HepG2 (cell line): ENCODE measurements at regions not wholly inside any gene's neighbourhood (a gene's known extent, or its start where the extent isn't known, plus 50 kb on each side); places are given as distances from the start of the nearest gene placed in this dataset.

Experiments used
- ATAC-seq: fragments of 200-7000 bp; cut with Tn5 transposase; 3 replicates; pipeline ENCODE4 v1.9.1; 2020; ENCODE audit warnings: mild to moderate bottlenecking, moderate library complexity
- BruUV-seq: library from RNA; stranded (reverse); fragments of 400-500 nt; replicated peaks from 2 replicates; lab custom pipeline; 2021; lab: Mats Ljungman, UMichigan
- CTCF ChIA-PET: fragments of 300-600 bp; formaldehyde crosslinking; extraction: SDS; loops from one replicate; lab custom pipeline; 2021; ENCODE audit warnings: low total read pairs, inconsistent platforms, low intra/inter-chr PET ratio; lab: Yijun Ruan, JAX
- POLR2A ChIA-PET: fragments of 350-600 bp; sonication (Branson Sonifier 250); formaldehyde crosslinking; loops from one replicate; lab custom pipeline; 2020; ENCODE audit warnings: antibody characterized with exemption, inconsistent platforms; lab: Yijun Ruan, JAX
- DNase-seq: peaks from one replicate; pipeline ENCODE4 v3.0.0-alpha.2; 2015; ENCODE audit warnings: low spot score
- FAIRE-seq: peaks from 3 replicates; lab custom pipeline; 2011; peaks lifted over from hg19 to GRCh38; lab: Jason Lieb, UNC
- H2AFZ ChIP-seq: one replicate; pipeline ENCODE4 v1.6.1; 2011; ENCODE audit warnings: low read length, inconsistent platforms
- H3K27ac ChIP-seq: fragments of 300-600 bp; 3 replicates; pipeline ENCODE4 v1.8.0; 2011; ENCODE audit warnings: mixed run types, mild to moderate bottlenecking, mixed read lengths, low read length, inconsistent platforms; ENCODE audit not compliant: insufficient read depth; ENCODE audit errors: extremely low read length
- H3K27me3 ChIP-seq, 2 experiments: fragments of 200-600 bp in 1 of 2; 2 replicates in 1 of 2; 3 replicates in 1 of 2; pipeline versions ENCODE4 v1.6.0 to v1.8.0; 2011; ENCODE audit warnings: low read length in 2 of 2, mild to moderate bottlenecking in 2 of 2, moderate library complexity in 2 of 2, inconsistent platforms in 1 of 2; ENCODE audit not compliant: insufficient read depth in 2 of 2, control insufficient read depth in 1 of 2
- H3K36me3 ChIP-seq, 2 experiments: fragments of 200-600 bp in 1 of 2; replicated peaks in 1 of 2; 2 replicates in 1 of 2; 3 replicates in 1 of 2; pipeline versions ENCODE4 v1.5.1 to v1.8.0; 2011; ENCODE audit warnings: low read length in 2 of 2, inconsistent platforms in 1 of 2; ENCODE audit not compliant: insufficient read depth in 2 of 2, control insufficient read depth in 1 of 2
- H3K4me1 ChIP-seq: 2 replicates; pipeline ENCODE4 v1.5.1; 2012; ENCODE audit warnings: low read length, inconsistent platforms; ENCODE audit not compliant: insufficient read depth
- H3K4me2 ChIP-seq: 2 replicates; pipeline ENCODE4 v1.6.0; 2011; ENCODE audit warnings: low read depth, low read length, inconsistent platforms
- H3K4me3 ChIP-seq, 3 experiments: fragments of 200-600 bp in 1 of 3; sonication (generic), shearing (Covaris generic) in 1 of 3; replicated peaks in 1 of 3; 2 replicates each; pipeline ENCODE4 v1.5.1; 2011 to 2016; ENCODE audit warnings: low read length in 3 of 3, inconsistent platforms in 2 of 3, low read depth in 2 of 3, mild to moderate bottlenecking in 2 of 3, control low read depth in 1 of 3, mixed read lengths in 1 of 3; ENCODE audit not compliant: insufficient read depth in 1 of 3
- H3K79me2 ChIP-seq: one replicate; pipeline ENCODE4 v1.6.1; 2011; ENCODE audit warnings: low read length, inconsistent platforms; ENCODE audit not compliant: insufficient read depth
- H3K9ac ChIP-seq: 2 replicates; pipeline ENCODE4 v1.6.0; 2011; ENCODE audit warnings: mild to moderate bottlenecking, low read depth, low read length, inconsistent platforms; ENCODE audit not compliant: insufficient read depth
- H3K9me3 ChIP-seq: 2 replicates; pipeline ENCODE4 v1.5.1; 2012; ENCODE audit warnings: mild to moderate bottlenecking, low read length
- H4K20me1 ChIP-seq: 2 replicates; pipeline ENCODE4 v1.6.0; 2011; ENCODE audit warnings: inconsistent platforms, mild to moderate bottlenecking, low read length, moderate library complexity; ENCODE audit not compliant: insufficient read depth
- ARID4A ChIP-seq: sonication (generic); formaldehyde crosslinking; IDR thresholded peaks from 2 replicates; pipeline ENCODE4 v1.5.0; 2020; ENCODE audit warnings: mild to moderate bottlenecking, missing genetic modification reagents, borderline replicate concordance
- CENPBD1 ChIP-seq: sonication (generic); formaldehyde crosslinking; IDR thresholded peaks from 2 replicates; pipeline ENCODE4 v1.8.0; 2022; ENCODE audit warnings: missing genetic modification reagents, low read depth, mild to moderate bottlenecking, borderline replicate concordance
- CSRNP1 ChIP-seq: sonication (generic); formaldehyde crosslinking; IDR thresholded peaks from 2 replicates; pipeline ENCODE4 v1.8.1; 2023; ENCODE audit warnings: mild to moderate bottlenecking, missing genetic modification reagents
- GATAD2A ChIP-seq: IDR thresholded peaks from 2 replicates; pipeline ENCODE4 v1.6.1; 2016
- NFYB ChIP-seq: sonication (generic); formaldehyde crosslinking; IDR thresholded peaks from 2 replicates; pipeline ENCODE4 v1.4.0; 2020; ENCODE audit warnings: missing genetic modification reagents
- POLR2A ChIP-seq, 2 experiments: IDR thresholded peaks; 2 replicates each; pipeline ENCODE4 v1.6.1; 2011; ENCODE audit warnings: low read depth in 2 of 2, low read length in 2 of 2, mild to moderate bottlenecking in 1 of 2, moderate library complexity in 1 of 2; ENCODE audit not compliant: insufficient read depth in 1 of 2
- RBM39 ChIP-seq: fragments of 200-400 bp; formaldehyde crosslinking; IDR thresholded peaks from one replicate; pipeline ENCODE4 v1.6.1; 2018; ENCODE audit warnings: antibody characterized with exemption, mild to moderate bottlenecking, low read depth, low read length; ENCODE audit not compliant: poor library complexity, severe bottlenecking
- SIX1 ChIP-seq: sonication (generic); formaldehyde crosslinking; IDR thresholded peaks from 2 replicates; pipeline ENCODE4 v1.4.0; 2020; ENCODE audit warnings: missing genetic modification reagents, borderline replicate concordance
- TARDBP ChIP-seq: sonication (generic); formaldehyde crosslinking; IDR thresholded peaks from 2 replicates; pipeline ENCODE4 v1.8.0; 2022; ENCODE audit warnings: mild to moderate bottlenecking, missing genetic modification reagents
- ZBTB7B ChIP-seq: sonication (generic); formaldehyde crosslinking; IDR thresholded peaks from 2 replicates; pipeline ENCODE4 v1.4.0; 2020; ENCODE audit warnings: missing genetic modification reagents
- ZNF180 ChIP-seq: sonication (generic); formaldehyde crosslinking; IDR thresholded peaks from 2 replicates; pipeline ENCODE4 v1.4.0; 2020; ENCODE audit warnings: low read depth, missing genetic modification reagents, borderline replicate concordance
- ZNF484 ChIP-seq: sonication (generic); formaldehyde crosslinking; IDR thresholded peaks from 2 replicates; pipeline ENCODE4 v1.5.1; 2020; ENCODE audit warnings: mild to moderate bottlenecking, low read depth, missing genetic modification reagents, borderline replicate concordance
- ZNF496 ChIP-seq: sonication (generic); formaldehyde crosslinking; IDR thresholded peaks from 2 replicates; pipeline ENCODE4 v1.8.1; 2023; ENCODE audit warnings: mild to moderate bottlenecking, moderate library complexity, missing genetic modification reagents; ENCODE audit not compliant: insufficient replicate concordance
- ZNF761 ChIP-seq: sonication (generic); formaldehyde crosslinking; conservative IDR thresholded peaks from 2 replicates; pipeline ENCODE4 v1.4.0; 2020; ENCODE audit warnings: mild to moderate bottlenecking, missing genetic modification reagents
- ZNF891 ChIP-seq: sonication (generic); formaldehyde crosslinking; IDR thresholded peaks from 2 replicates; pipeline ENCODE4 v1.5.0; 2020; ENCODE audit warnings: mild to moderate bottlenecking, missing genetic modification reagents
- ZUFSP ChIP-seq: sonication (generic); formaldehyde crosslinking; IDR thresholded peaks from 2 replicates; pipeline ENCODE4 v1.9.0; 2021; ENCODE audit warnings: missing genetic modification reagents, mild to moderate bottlenecking, borderline replicate concordance
- WGBS: methylation state at CpG from one replicate; pipeline ENCODE4 v1.1.6; 2017; ENCODE audit warnings: low lambda C conversion rate; 5-methylcytosine and 5-hydroxymethylcytosine counted together
- in situ Hi-C: cut with HindIII; loops from 2 replicates; pipeline ENCODE4 v1.10.0; 2017; ENCODE audit warnings: low pct_unique_long_range_greater_than_20kb; ENCODE audit not compliant: extremely low pct_ligation_motif_present
- intact Hi-C: fragments of 100-400 bp; cut with micrococcal nuclease; formaldehyde crosslinking; loops from one replicate; pipeline ENCODE4 v1.10.0; 2022; ENCODE audit not compliant: unreplicated experiment

- FAIRE-seq (no peak), ATAC-seq (no peak), DNase-seq (no peak)
- Histone ChIP-seq H3K9ac (no peak overlapping the region), H3K9me3 (peaks cover 24% of the 10 kb centered on the region; the same call in 1 of the 2 replicates), H4K20me1 (no peaks in the 10 kb centered on the region), H3K27me3 (no peaks in the 10 kb centered on the region), H3K4me1 (no peaks in the 10 kb centered on the region)
- in situ Hi-C loops: no loop called here
- no TSS peak for BruUV-seq
- WGBS: 8% methylated on average over 3 of the region's 3 CpGs
- no peak for TF ChIP-seq ZNF761
- no peak for TF ChIP-seq NFYB (CRISPR knock-in tag)
- no peak for TF ChIP-seq ZUFSP (CRISPR knock-in tag)
- TF ChIP-seq ARID4A: no peak
- TF ChIP-seq CSRNP1 (CRISPR knock-in tag): no peak
- TF ChIP-seq ZNF180 (CRISPR knock-in tag): no peak
- TF ChIP-seq GATAD2A: no peak
- TF ChIP-seq ZNF496 (CRISPR knock-in tag): no peak
- no peak for TF ChIP-seq CENPBD1 (CRISPR knock-in tag)
- no peak for TF ChIP-seq SIX1
- TF ChIP-seq POLR2A (IDR thresholded peaks at IDR 0.05; ENCODE audit: insufficient read depth in 1 of 2, low read depth in 2 of 2, low read length in 2 of 2): no peak
- TF ChIP-seq TARDBP (CRISPR knock-in tag): no peak
- TF ChIP-seq ZNF484 (CRISPR knock-in tag): no peak
- TF ChIP-seq ZNF891 (CRISPR knock-in tag): no peak
- TF ChIP-seq RBM39: no peak
- TF ChIP-seq ZBTB7B: no peak
- TF ChIP-seq, all 625 proteins: peak for 0
- H3K36me3 ChIP-seq: no peaks in the 10 kb centered on the region
- H3K79me2 ChIP-seq: no peaks in the 10 kb centered on the region
- CTCF ChIA-PET: no interaction called here
- POLR2A ChIA-PET: no interaction called here
- no peak overlapping the region for H3K27ac ChIP-seq
- H2AFZ ChIP-seq: no peak overlapping the region
- intact Hi-C loops: loop anchor here (10.0 kb wide), 1 partner anchor 782 kb away; no protein-coding TSS in a partner anchor
- H3K4me2 ChIP-seq: no peak overlapping the region
- no peak overlapping the region for H3K4me3 ChIP-seq
Observed at GRCh38 chr10:105793071-105793470, 1152.0 kb downstream of the SORCS3 start.
